ENCODE measurements at regions not wholly inside any gene's neighbourhood (a gene's known extent, or its start where the extent isn't known, plus 50 kb on each side); places are given as distances from the start of the nearest gene placed in this dataset.

- no peaks in the 10 kb centered on the region for H3K9me3 ChIP-seq (ENCODE audit: control extremely low read depth in 1 of 3, control insufficient read depth in 2 of 3, insufficient read depth in 1 of 3, low read length in 2 of 3)
- WGBS (ENCODE audit: insufficient coverage): 79% methylated on average over 2 of the region's 3 CpGs
- no peaks in the 10 kb centered on the region for H3K79me2 ChIP-seq (ENCODE audit: control insufficient read depth, insufficient read depth, low read length)
- Mint-ChIP-seq H3K4me3 (no peak overlapping the region), H3K4me1 (no peaks in the 10 kb centered on the region), H3K27me3 (no peaks in the 10 kb centered on the region), H3K9me3 (ENCODE audit: insufficient read depth) (no peaks in the 10 kb centered on the region), H3K27ac (no peak overlapping the region)
- no peak overlapping the region for H3K27ac ChIP-seq (ENCODE audit: low read length in 2 of 2)
- H3K9ac ChIP-seq (ENCODE audit: low read length): no peak overlapping the region
- no peak overlapping the region for H2AFZ ChIP-seq (ENCODE audit: insufficient read depth, low read depth, low read length, poor library complexity, severe bottlenecking)
- CTCF ChIA-PET: no interaction called here
- intact Hi-C loops (cut with micrococcal nuclease): no loop called here
- H3K4me3 ChIP-seq (ENCODE audit: control extremely low read depth in 1 of 5, extremely low read depth in 1 of 5, insufficient read depth in 1 of 5, low read depth in 2 of 5, low read length in 4 of 5): no peak overlapping the region
- no peak for ATAC-seq (ENCODE audit: low read depth)
- H3K4me2 ChIP-seq (replicated peaks; ENCODE audit: low read depth, low read length, poor library complexity, severe bottlenecking): no peak overlapping the region
- no peaks in the 10 kb centered on the region for H3K4me1 ChIP-seq (ENCODE audit: control insufficient read depth in 2 of 2, insufficient read depth in 2 of 2, low read length in 2 of 2)
- no peaks in the 10 kb centered on the region for H4K20me1 ChIP-seq (ENCODE audit: control insufficient read depth, insufficient read depth, low read length, poor library complexity, severe bottlenecking)
- TF ChIP-seq CTCF (IDR thresholded peaks at IDR 0.05) (no peak), EZH2 (IDR thresholded peaks at IDR 0.05; ENCODE audit: borderline replicate concordance, insufficient read depth, low read depth, low read length, poor library complexity, severe bottlenecking) (no peak)
- no peaks in the 10 kb centered on the region for H3K27me3 ChIP-seq (replicated peaks in 1 of 4; ENCODE audit: control extremely low read depth in 1 of 4, control insufficient read depth in 3 of 4, insufficient read depth in 4 of 4, low read length in 3 of 4)
- no peaks in the 10 kb centered on the region for H3K36me3 ChIP-seq (replicated peaks in 1 of 2; ENCODE audit: control extremely low read depth in 1 of 2, control insufficient read depth in 1 of 2, extremely low read depth in 1 of 2, insufficient read depth in 2 of 2, low read length in 1 of 2)
- POLR2A ChIA-PET: no interaction called here
- DNase-seq: no peak
Observed at GRCh38 chr7:145557805-145558204, 558.8 kb upstream of the CNTNAP2 start.

GRCh38 chr7:145543242-145543641 lies 573.4 kb upstream of the CNTNAP2 start:
- no peak overlapping the region for H2AFZ ChIP-seq (ENCODE audit: insufficient read depth, low read depth, low read length, poor library complexity, severe bottlenecking)
- no peaks in the 10 kb centered on the region for H3K4me1 Mint-ChIP-seq
- TF ChIP-seq EZH2 (IDR thresholded peaks at IDR 0.05; ENCODE audit: borderline replicate concordance, insufficient read depth, low read depth, low read length, poor library complexity, severe bottlenecking) (no peak), CTCF (IDR thresholded peaks at IDR 0.05) (no peak)
- POLR2A ChIA-PET: no interaction called here
- ATAC-seq (ENCODE audit: low read depth) (no peak), DNase-seq (no peak)
- no peaks in the 10 kb centered on the region for H3K79me2 ChIP-seq (ENCODE audit: control insufficient read depth, insufficient read depth, low read length)
- peaks cover 2% of the 10 kb centered on the region for H3K9me3 Mint-ChIP-seq (ENCODE audit: insufficient read depth)
- no peaks in the 10 kb centered on the region for H3K4me1 ChIP-seq (ENCODE audit: control insufficient read depth in 2 of 2, insufficient read depth in 2 of 2, low read length in 2 of 2)
- H3K27ac ChIP-seq (ENCODE audit: low read length in 2 of 2): no peak overlapping the region
- no peak overlapping the region for H3K27ac Mint-ChIP-seq
- H3K4me2 ChIP-seq (replicated peaks; ENCODE audit: low read depth, low read length, poor library complexity, severe bottlenecking): no peak overlapping the region
- H3K36me3 ChIP-seq (replicated peaks in 1 of 2; ENCODE audit: control extremely low read depth in 1 of 2, control insufficient read depth in 1 of 2, extremely low read depth in 1 of 2, insufficient read depth in 2 of 2, low read length in 1 of 2): no peaks in the 10 kb centered on the region
- no peak overlapping the region for H3K4me3 ChIP-seq (ENCODE audit: control extremely low read depth in 1 of 5, extremely low read depth in 1 of 5, insufficient read depth in 1 of 5, low read depth in 2 of 5, low read length in 4 of 5)
- H4K20me1 ChIP-seq (ENCODE audit: control insufficient read depth, insufficient read depth, low read length, poor library complexity, severe bottlenecking): no peaks in the 10 kb centered on the region
- H3K27me3 ChIP-seq (replicated peaks in 1 of 4; ENCODE audit: control extremely low read depth in 1 of 4, control insufficient read depth in 3 of 4, insufficient read depth in 4 of 4, low read length in 3 of 4): no peaks in the 10 kb centered on the region
- no peaks in the 10 kb centered on the region for H3K27me3 Mint-ChIP-seq
- intact Hi-C loops (cut with micrococcal nuclease): no loop called here
- no CpG with 5 or more reads among the region's 2 CpGs for WGBS (ENCODE audit: insufficient coverage)
- no peak overlapping the region for H3K4me3 Mint-ChIP-seq
- CTCF ChIA-PET: no interaction called here
- H3K9me3 ChIP-seq (ENCODE audit: control extremely low read depth in 1 of 3, control insufficient read depth in 2 of 3, insufficient read depth in 1 of 3, low read length in 2 of 3): no peaks in the 10 kb centered on the region
- no peak overlapping the region for H3K9ac ChIP-seq (ENCODE audit: low read length)
